ENCODE measurements at regions not wholly inside any gene's neighbourhood (a gene's known extent, or its start where the extent isn't known, plus 50 kb on each side); places are given as distances from the start of the nearest gene placed in this dataset.

GRCh38 chr12:78323226-78323625 is 492.5 kb downstream of the NAV3 start:
- Mint-ChIP-seq H3K36me3 (ENCODE audit: low read depth) (peaks cover 3% of the 10 kb centered on the region), H3K4me1 (ENCODE audit: low read depth) (no peaks in the 10 kb centered on the region), H3K9me3 (ENCODE audit: low read depth) (peaks cover 9% of the 10 kb centered on the region), H3K27ac (ENCODE audit: unreplicated experiment) (no peak overlapping the region), H3K4me3 (ENCODE audit: unreplicated experiment) (no peak overlapping the region), H3K27me3 (ENCODE audit: low read depth) (peaks cover 32% of the 10 kb centered on the region)
- no peak for DNase-seq (ENCODE audit: low spot score)
- no peak for TF ChIP-seq CTCF (IDR thresholded peaks at IDR 0.05)

- DNase-seq (ENCODE audit: low spot score) = no peak
- peaks cover 3% of the 10 kb centered on the region for H3K9me3 Mint-ChIP-seq (ENCODE audit: low read depth)
- no peak for TF ChIP-seq CTCF (IDR thresholded peaks at IDR 0.05)
- no peak overlapping the region for H3K27ac Mint-ChIP-seq (ENCODE audit: unreplicated experiment)
- no peaks in the 10 kb centered on the region for H3K4me1 Mint-ChIP-seq (ENCODE audit: low read depth)
- peaks cover 3% of the 10 kb centered on the region for H3K36me3 Mint-ChIP-seq (ENCODE audit: low read depth)
- peaks cover 28% of the 10 kb centered on the region for H3K27me3 Mint-ChIP-seq (ENCODE audit: low read depth)
- no peak overlapping the region for H3K4me3 Mint-ChIP-seq (ENCODE audit: unreplicated experiment)
Observed at GRCh38 chr12:78324234-78324633, 493.5 kb downstream of the NAV3 start.

GRCh38 chr12:78328524-78328923 is 497.8 kb downstream of the NAV3 start:
- Mint-ChIP-seq H3K27ac (ENCODE audit: unreplicated experiment) (no peak overlapping the region), H3K27me3 (ENCODE audit: low read depth) (peaks cover 27% of the 10 kb centered on the region), H3K36me3 (ENCODE audit: low read depth) (peaks cover 1% of the 10 kb centered on the region), H3K4me3 (ENCODE audit: unreplicated experiment) (no peak overlapping the region), H3K4me1 (ENCODE audit: low read depth) (no peaks in the 10 kb centered on the region), H3K9me3 (ENCODE audit: low read depth) (no peaks in the 10 kb centered on the region)
- no peak for DNase-seq (ENCODE audit: low spot score)
- no peak for TF ChIP-seq CTCF (IDR thresholded peaks at IDR 0.05)

- peaks cover 25% of the 10 kb centered on the region for H3K27me3 Mint-ChIP-seq (ENCODE audit: low read depth)
- no peak for DNase-seq (ENCODE audit: low spot score)
- TF ChIP-seq CTCF (IDR thresholded peaks at IDR 0.05) = no peak
- no peak overlapping the region for H3K4me3 Mint-ChIP-seq (ENCODE audit: unreplicated experiment)
- no peaks in the 10 kb centered on the region for H3K4me1 Mint-ChIP-seq (ENCODE audit: low read depth)
- no peaks in the 10 kb centered on the region for H3K36me3 Mint-ChIP-seq (ENCODE audit: low read depth)
- H3K27ac Mint-ChIP-seq (ENCODE audit: unreplicated experiment) = no peak overlapping the region
- H3K9me3 Mint-ChIP-seq (ENCODE audit: low read depth) = no peaks in the 10 kb centered on the region
Observed at GRCh38 chr12:78330131-78330530, 499.4 kb downstream of the NAV3 start.

- TF ChIP-seq CTCF (IDR thresholded peaks at IDR 0.05) = no peak
- Mint-ChIP-seq H3K27ac (ENCODE audit: unreplicated experiment) (no peak overlapping the region), H3K36me3 (ENCODE audit: low read depth) (no peaks in the 10 kb centered on the region), H3K9me3 (ENCODE audit: low read depth) (no peaks in the 10 kb centered on the region), H3K4me3 (ENCODE audit: unreplicated experiment) (no peak overlapping the region), H3K27me3 (ENCODE audit: low read depth) (peaks cover 27% of the 10 kb centered on the region), H3K4me1 (ENCODE audit: low read depth) (no peaks in the 10 kb centered on the region)
- no peak for DNase-seq (ENCODE audit: low spot score)
Observed at GRCh38 chr12:78331181-78331580, 500.5 kb downstream of the NAV3 start.

Data from chondrocyte (in vitro differentiated cells).